GM23338 (cell line): ENCODE measurements at regions not wholly inside any gene's neighbourhood (a gene's known extent, or its start where the extent isn't known, plus 50 kb on each side); places are given as distances from the start of the nearest gene placed in this dataset.

Source experiments
- ATAC-seq: fragments of 200-7000 bp; cut with Tn5 transposase; 3 replicates; pipeline ENCODE4 v1.9.1; 2020
- DNase-seq: peaks from one replicate; pipeline ENCODE4 v3.0.0-alpha.2; 2015; ENCODE audit warnings: low spot score
- H2AFZ ChIP-seq: fragments of 200-600 bp; sonication (generic); 2 replicates; pipeline ENCODE4 v1.8.0; 2016; ENCODE audit warnings: antibody characterized with exemption, mild to moderate bottlenecking, moderate library complexity
- H3F3A ChIP-seq: fragments of 200-600 bp; sonication (generic); replicated peaks from 2 replicates; pipeline ENCODE4 v1.8.0; 2017; ENCODE audit warnings: antibody characterized with exemption, mixed run types, low read depth
- H3K27ac ChIP-seq: fragments of 200-600 bp; sonication (generic); 2 replicates; pipeline ENCODE4 v1.6.1; 2016; ENCODE audit warnings: low read depth
- H3K27me3 ChIP-seq: fragments of 200-600 bp; sonication (generic); 2 replicates; pipeline ENCODE4 v1.8.0; 2016; ENCODE audit warnings: mild to moderate bottlenecking, mixed run types, moderate library complexity; ENCODE audit not compliant: insufficient read depth
- H3K36me3 ChIP-seq: fragments of 200-600 bp; sonication (generic); 2 replicates; pipeline ENCODE4 v1.8.0; 2016; ENCODE audit warnings: mild to moderate bottlenecking; ENCODE audit not compliant: insufficient read depth
- H3K4me1 ChIP-seq: fragments of 200-600 bp; sonication (generic); 2 replicates; pipeline ENCODE4 v1.8.0; 2016; ENCODE audit warnings: mild to moderate bottlenecking, moderate library complexity; ENCODE audit not compliant: insufficient read depth
- H3K4me2 ChIP-seq: fragments of 200-600 bp; sonication (generic); 2 replicates; pipeline ENCODE4 v1.7.1; 2017; ENCODE audit warnings: mixed run types
- H3K4me3 ChIP-seq: fragments of 200-600 bp; sonication (generic); 2 replicates; pipeline ENCODE4 v1.6.1; 2016; ENCODE audit warnings: mixed run types
- H3K79me2 ChIP-seq: fragments of 200-600 bp; sonication (generic); replicated peaks from 2 replicates; pipeline ENCODE4 v1.8.0; 2017; ENCODE audit warnings: mild to moderate bottlenecking; ENCODE audit not compliant: insufficient read depth
- H3K9me2 ChIP-seq: fragments of 200-600 bp; sonication (generic); 2 replicates; pipeline ENCODE4 v1.8.0; 2017; ENCODE audit not compliant: insufficient read depth
- H4K20me1 ChIP-seq: fragments of 200-600 bp; sonication (generic); replicated peaks from 2 replicates; pipeline ENCODE4 v1.8.0; 2017; ENCODE audit warnings: mild to moderate bottlenecking; ENCODE audit not compliant: insufficient read depth
- H3K27ac Mint-ChIP-seq: 2 replicates; pipeline ENCODE4 v1.8.0; 2020; ENCODE audit warnings: inconsistent platforms, mild to moderate bottlenecking, moderate library complexity, mixed read lengths
- H3K27me3 Mint-ChIP-seq: 3 replicates; pipeline ENCODE4 v1.8.0; 2022; ENCODE audit warnings: low read depth, mild to moderate bottlenecking, moderate library complexity, mixed read lengths, inconsistent platforms; ENCODE audit not compliant: insufficient read depth, poor library complexity
- H3K36me3 Mint-ChIP-seq: 3 replicates; pipeline ENCODE4 v1.8.0; 2021; ENCODE audit warnings: low read depth, mild to moderate bottlenecking, inconsistent platforms, moderate library complexity, mixed read lengths
- H3K4me1 Mint-ChIP-seq: 3 replicates; pipeline ENCODE4 v1.8.0; 2020; ENCODE audit warnings: mild to moderate bottlenecking, inconsistent platforms, mixed read lengths
- H3K4me3 Mint-ChIP-seq: 3 replicates; pipeline ENCODE4 v1.8.0; 2021; ENCODE audit warnings: moderate library complexity, mild to moderate bottlenecking, inconsistent platforms, mixed read lengths
- H3K9me3 Mint-ChIP-seq: 3 replicates; pipeline ENCODE4 v1.8.0; 2020; ENCODE audit warnings: moderate library complexity, mild to moderate bottlenecking, inconsistent platforms, mixed read lengths
- CREB1 ChIP-seq: fragments of 250-450 bp; sonication (Bioruptor Pico); IDR thresholded peaks from 2 replicates; pipeline ENCODE4 v1.5.0; 2020; ENCODE audit warnings: low read depth, mild to moderate bottlenecking, moderate library complexity
- CTCF ChIP-seq, 2 experiments: fragments of 200-600 bp in 1 of 2; sonication (generic) in 1 of 2; conservative IDR thresholded peaks; 2 replicates each; pipeline versions ENCODE4 v1.5.1 to v1.6.1; 2016 to 2017; ENCODE audit warnings: antibody characterized with exemption in 2 of 2, low read depth in 2 of 2, mild to moderate bottlenecking in 2 of 2, moderate library complexity in 1 of 2
- ETS1 ChIP-seq: IDR thresholded peaks from 2 replicates; pipeline ENCODE4 v1.6.1; 2016; ENCODE audit warnings: antibody characterized with exemption
- EZH2 ChIP-seq: fragments of 200-600 bp; sonication (generic); IDR thresholded peaks from one replicate; pipeline ENCODE4 v1.8.0; 2017; ENCODE audit warnings: antibody characterized with exemption, mild to moderate bottlenecking, low read depth; ENCODE audit not compliant: unreplicated experiment
- EZH2phosphoT487 ChIP-seq: fragments of 200-600 bp; sonication (generic); IDR thresholded peaks from one replicate; pipeline ENCODE4 v1.8.1; 2018; ENCODE audit warnings: antibody characterized with exemption; ENCODE audit not compliant: unreplicated experiment
- NANOG ChIP-seq: IDR thresholded peaks from 2 replicates; pipeline ENCODE4 v1.6.1; 2016; ENCODE audit warnings: antibody characterized with exemption, borderline replicate concordance
- POLR2AphosphoS5 ChIP-seq: IDR thresholded peaks from 2 replicates; pipeline ENCODE4 v1.6.1; 2016; ENCODE audit warnings: antibody characterized with exemption, low read depth
- REST ChIP-seq: IDR thresholded peaks from one replicate; pipeline ENCODE4 v1.6.1; 2018; ENCODE audit warnings: antibody characterized with exemption; ENCODE audit not compliant: unreplicated experiment
- ZNF114 ChIP-seq: fragments of 250-450 bp; sonication (Bioruptor Pico); IDR thresholded peaks from 2 replicates; pipeline ENCODE4 v1.5.0; 2020; ENCODE audit warnings: mild to moderate bottlenecking, moderate library complexity
- ZNF462 ChIP-seq: fragments of 250-450 bp; sonication (Bioruptor Pico); IDR thresholded peaks from 2 replicates; pipeline ENCODE4 v1.5.0; 2020; ENCODE audit warnings: mild to moderate bottlenecking, moderate library complexity

- TF ChIP-seq ZNF462 (CRISPR knock-in tag) = no peak
- no peak for TF ChIP-seq EZH2phosphoT487
Measured at GRCh38 chr12:116672010-116672409, 65.9 kb downstream of the SPRING1 start (continued).

GRCh38 chr12:116670859-116671258 is 67.0 kb downstream of the SPRING1 start:
- Histone ChIP-seq H3K9me2 (no peaks in the 10 kb centered on the region), H3K4me2 (no peak overlapping the region), H3K4me1 (peaks cover 4% of the 10 kb centered on the region), H3K4me3 (no peak overlapping the region), H3K27ac (no peak overlapping the region), H3K27me3 (no peaks in the 10 kb centered on the region), H3K79me2 (no peaks in the 10 kb centered on the region), H3F3A (no peaks in the 10 kb centered on the region), H3K36me3 (no peaks in the 10 kb centered on the region), H4K20me1 (no peaks in the 10 kb centered on the region), H2AFZ (no peak overlapping the region)
- H3K4me1 Mint-ChIP-seq = peaks cover 18% of the 10 kb centered on the region
- no peaks in the 10 kb centered on the region for H3K9me3 Mint-ChIP-seq
- ATAC-seq (no peak), DNase-seq (no peak)
- H3K36me3 Mint-ChIP-seq = no peaks in the 10 kb centered on the region
- H3K27ac Mint-ChIP-seq = no peak overlapping the region
- no peak overlapping the region for H3K4me3 Mint-ChIP-seq
- peaks cover 13% of the 10 kb centered on the region for H3K27me3 Mint-ChIP-seq
- TF ChIP-seq NANOG = no peak
- TF ChIP-seq CREB1 (CRISPR knock-in tag) = no peak
- TF ChIP-seq POLR2AphosphoS5 = no peak
- TF ChIP-seq EZH2 = no peak
- no peak for TF ChIP-seq CTCF (conservative IDR thresholded peaks at IDR 0.05; ENCODE audit: low read depth in 2 of 2)
- TF ChIP-seq ETS1 = no peak
- no peak for TF ChIP-seq ZNF114 (CRISPR knock-in tag)
- no peak for TF ChIP-seq REST
